Uterus (tissue), 3 donors: ENCODE measurements at regions not wholly inside any gene's neighbourhood (a gene's known extent, or its start where the extent isn't known, plus 50 kb on each side); places are given as distances from the start of the nearest gene placed in this dataset.
"Not testable (repeated sequence)": the region's sequence is repeated elsewhere in the genome, so short reads cannot be mapped to it uniquely, and the experiment has no call there.

Experiments
- DNase-seq, 2 donors: peaks; one replicate each; pipeline ENCODE4 v3.0.0-alpha.2; 2019 to 2020
- H3K27ac ChIP-seq, 2 donors: fragments of 200-600 bp; sonication (generic); 1 replicate in 1 of 2; 2 replicates in 1 of 2; pipeline ENCODE4 v1.5.1; 2016 to 2018
- H3K27me3 ChIP-seq, 2 donors: fragments of 200-600 bp; sonication (generic); one replicate each; pipeline ENCODE4 v1.5.1; 2018 to 2019; ENCODE audit warnings: control low read depth in 1 of 2
- H3K36me3 ChIP-seq, 2 donors: fragments of 200-600 bp; sonication (generic); one replicate each; pipeline ENCODE4 v1.5.1; 2019; ENCODE audit warnings: control low read depth in 1 of 2
- H3K4me1 ChIP-seq, 2 donors: fragments of 200-600 bp; sonication (generic); one replicate each; pipeline ENCODE4 v1.5.1; 2018 to 2019; ENCODE audit warnings: control low read depth in 1 of 2
- H3K4me3 ChIP-seq, 2 donors: fragments of 200-600 bp; sonication (generic); 1 replicate in 1 of 2; 2 replicates in 1 of 2; pipeline ENCODE4 v1.5.1; 2018 to 2019; ENCODE audit warnings: mild to moderate bottlenecking in 1 of 2
- H3K9me3 ChIP-seq, 2 donors: fragments of 200-600 bp; sonication (generic); one replicate each; pipeline ENCODE4 v1.5.1; 2019; ENCODE audit warnings: control low read depth in 1 of 2
- CTCF ChIP-seq, 4 experiments: fragments of 200-600 bp in 2 of 4; fragments of 450-650 bp in 2 of 4; sonication (generic) in 2 of 4; IDR thresholded peaks; one replicate each; pipeline ENCODE4 v1.5.1; 2016 to 2019; ENCODE audit warnings: antibody characterized with exemption in 4 of 4, mild to moderate bottlenecking in 2 of 4, moderate library complexity in 1 of 4
- POLR2A ChIP-seq, 2 donors: fragments of 450-650 bp; IDR thresholded peaks; one replicate each; pipeline ENCODE4 v1.6.1; 2016; ENCODE audit warnings: antibody characterized with exemption in 2 of 2, mild to moderate bottlenecking in 1 of 2, moderate library complexity in 1 of 2
- intact Hi-C: fragments of 100-400 bp; cut with DNase I; formaldehyde crosslinking; loops from one replicate; pipeline ENCODE4 v1.15.1; 2023; ENCODE audit warnings: low total_unique reads
- donor health status: DM: yes; HTN: yes; CAD: no.

- intact Hi-C loops, result no loop called here
- Histone ChIP-seq H3K9me3 (no peaks in the 10 kb centered on the region), H3K36me3 (no peaks in the 10 kb centered on the region), H3K4me3 (no peak overlapping the region), H3K27me3 (no peaks in the 10 kb centered on the region), H3K27ac (no peak overlapping the region), H3K4me1 (no peaks in the 10 kb centered on the region)
- TF ChIP-seq CTCF (IDR thresholded peaks at IDR 0.05), result no peak
- TF ChIP-seq POLR2A (IDR thresholded peaks at IDR 0.05), result no peak
- DNase-seq, result no peak
These were observed 1133.4 kb upstream of the SEL1L start for GRCh38 chr14:82667006-82667405.

- no peak overlapping the region for H3K27ac ChIP-seq
- H3K4me3 ChIP-seq, result no peak overlapping the region
- no peaks in the 10 kb centered on the region for H3K36me3 ChIP-seq
- H3K4me1 ChIP-seq, result no peaks in the 10 kb centered on the region
- DNase-seq, result no peak
- TF ChIP-seq POLR2A (IDR thresholded peaks at IDR 0.05) (no peak), CTCF (IDR thresholded peaks at IDR 0.05) (no peak)
- H3K9me3 ChIP-seq, result no peaks in the 10 kb centered on the region
- no peaks in the 10 kb centered on the region for H3K27me3 ChIP-seq
- intact Hi-C loops, result no loop called here
These were observed 1133.8 kb upstream of the SEL1L start for GRCh38 chr14:82667501-82667900.

GRCh38 chr14:82676403-82676802, 1142.8 kb upstream of the SEL1L start:
- no peaks in the 10 kb centered on the region for H3K27me3 ChIP-seq
- no peaks in the 10 kb centered on the region for H3K9me3 ChIP-seq
- H3K4me3 ChIP-seq, result no peak overlapping the region
- TF ChIP-seq POLR2A (IDR thresholded peaks at IDR 0.05), result no peak
- TF ChIP-seq CTCF (IDR thresholded peaks at IDR 0.05), result no peak
- intact Hi-C loops, result no loop called here
- no peaks in the 10 kb centered on the region for H3K36me3 ChIP-seq
- no peak overlapping the region for H3K27ac ChIP-seq
- DNase-seq, result no peak
- no peaks in the 10 kb centered on the region for H3K4me1 ChIP-seq

- H3K27ac ChIP-seq, result no peak overlapping the region
- TF ChIP-seq POLR2A (IDR thresholded peaks at IDR 0.05), result no peak
- TF ChIP-seq CTCF (IDR thresholded peaks at IDR 0.05), result no peak
- intact Hi-C loops, result no loop called here
These were observed 1156.3 kb upstream of the SEL1L start for GRCh38 chr14:82689948-82690347.

GRCh38 chr14:82691191-82691590, 1157.5 kb upstream of the SEL1L start:
- H3K27ac ChIP-seq, H3K9me3 ChIP-seq, intact Hi-C loops, H3K4me3 ChIP-seq, H3K36me3 ChIP-seq, H3K4me1 ChIP-seq, H3K27me3 ChIP-seq, DNase-seq: not testable (repeated sequence)

More at GRCh38 chr14:82689948-82690347, 1156.3 kb upstream of the SEL1L start:
- no peaks in the 10 kb centered on the region for H3K27me3 ChIP-seq
- no peaks in the 10 kb centered on the region for H3K4me1 ChIP-seq
- H3K9me3 ChIP-seq, result no peaks in the 10 kb centered on the region
- no peak overlapping the region for H3K4me3 ChIP-seq
- H3K36me3 ChIP-seq, result no peaks in the 10 kb centered on the region
- DNase-seq, result no peak

GRCh38 chr14:82694820-82695219, 1161.2 kb upstream of the SEL1L start:
- intact Hi-C loops, result no loop called here
- H3K27me3 ChIP-seq, result no peaks in the 10 kb centered on the region
- DNase-seq, result no peak
- no peak overlapping the region for H3K27ac ChIP-seq
- no peaks in the 10 kb centered on the region for H3K9me3 ChIP-seq
- no peak overlapping the region for H3K4me3 ChIP-seq
- H3K36me3 ChIP-seq, result no peaks in the 10 kb centered on the region
- no peaks in the 10 kb centered on the region for H3K4me1 ChIP-seq
- TF ChIP-seq POLR2A (IDR thresholded peaks at IDR 0.05) (no peak), CTCF (IDR thresholded peaks at IDR 0.05) (no peak)
